Neuron (in vitro differentiated cells): ENCODE measurements at regions not wholly inside any gene's neighbourhood (a gene's known extent, or its start where the extent isn't known, plus 50 kb on each side); places are given as distances from the start of the nearest gene placed in this dataset.
"Not testable (repeated sequence)": the region's sequence is repeated elsewhere in the genome, so short reads cannot be mapped to it uniquely, and the experiment has no call there.

Experiments
- H2AFZ ChIP-seq: one replicate; pipeline ENCODE4 v1.6.1; 2013; ENCODE audit warnings: low read depth, mild to moderate bottlenecking, inconsistent platforms, low read length, moderate library complexity
- H3K27me3 ChIP-seq: one replicate; pipeline ENCODE4 v1.6.1; 2013; ENCODE audit warnings: low read length; ENCODE audit not compliant: insufficient read depth
- H3K36me3 ChIP-seq: one replicate; pipeline ENCODE4 v1.6.1; 2013; ENCODE audit warnings: low read length; ENCODE audit not compliant: insufficient read depth
- H3K4me1 ChIP-seq: one replicate; pipeline ENCODE4 v1.6.1; 2013; ENCODE audit warnings: low read length; ENCODE audit not compliant: insufficient read depth
- H3K4me3 ChIP-seq: 2 replicates; pipeline ENCODE4 v1.5.1; 2013; ENCODE audit warnings: mild to moderate bottlenecking, low read length, moderate library complexity
- H3K9me3 ChIP-seq: one replicate; pipeline ENCODE4 v1.6.1; 2013; ENCODE audit warnings: low read length

GRCh38 chr6:14477559-14477958 is 360.0 kb downstream of the CD83 start:
- Histone ChIP-seq H3K9me3 (no peaks in the 10 kb centered on the region), H3K4me3 (no peak overlapping the region), H3K27me3 (no peaks in the 10 kb centered on the region), H3K4me1 (no peaks in the 10 kb centered on the region), H2AFZ (no peak overlapping the region), H3K36me3 (no peaks in the 10 kb centered on the region)

GRCh38 chr6:14478381-14479225 is 361.0 kb downstream of the CD83 start:
- H3K4me1 ChIP-seq = no peaks in the 10 kb centered on the region
- H3K27me3 ChIP-seq = no peaks in the 10 kb centered on the region
- no peaks in the 10 kb centered on the region for H3K36me3 ChIP-seq
- no peak overlapping the region for H3K4me3 ChIP-seq
- no peaks in the 10 kb centered on the region for H3K9me3 ChIP-seq
- H2AFZ ChIP-seq = no peak overlapping the region

GRCh38 chr6:14481946-14482345 is 364.4 kb downstream of the CD83 start:
- not testable (repeated sequence) for H3K4me1 ChIP-seq, H3K27me3 ChIP-seq, H2AFZ ChIP-seq, H3K9me3 ChIP-seq, H3K4me3 ChIP-seq, H3K36me3 ChIP-seq

- Histone ChIP-seq H3K4me3 (no peak overlapping the region), H3K4me1 (no peaks in the 10 kb centered on the region), H3K9me3 (peaks cover 9% of the 10 kb centered on the region), H3K36me3 (no peaks in the 10 kb centered on the region), H2AFZ (no peak overlapping the region), H3K27me3 (no peaks in the 10 kb centered on the region)
Measured at GRCh38 chr6:14487625-14488024, 370.1 kb downstream of the CD83 start.

GRCh38 chr6:14488180-14488579 is 370.6 kb downstream of the CD83 start:
- Histone ChIP-seq H3K36me3 (no peaks in the 10 kb centered on the region), H3K4me1 (no peaks in the 10 kb centered on the region), H3K9me3 (peaks cover 9% of the 10 kb centered on the region), H2AFZ (no peak overlapping the region), H3K4me3 (no peak overlapping the region), H3K27me3 (no peaks in the 10 kb centered on the region)

- H3K27me3 ChIP-seq = no peaks in the 10 kb centered on the region
- no peaks in the 10 kb centered on the region for H3K36me3 ChIP-seq
- H3K9me3 ChIP-seq = peaks cover 9% of the 10 kb centered on the region
- no peak overlapping the region for H3K4me3 ChIP-seq
- no peak overlapping the region for H2AFZ ChIP-seq
- H3K4me1 ChIP-seq = no peaks in the 10 kb centered on the region
Measured at GRCh38 chr6:14489445-14489844, 371.9 kb downstream of the CD83 start.

GRCh38 chr6:14498748-14499147 is 381.2 kb downstream of the CD83 start:
- Histone ChIP-seq H3K27me3 (no peaks in the 10 kb centered on the region), H3K4me1 (peaks cover 31% of the 10 kb centered on the region), H2AFZ (no peak overlapping the region), H3K36me3 (no peaks in the 10 kb centered on the region), H3K9me3 (no peaks in the 10 kb centered on the region), H3K4me3 (no peak overlapping the region)

- Histone ChIP-seq H3K9me3 (no peaks in the 10 kb centered on the region), H2AFZ (no peak overlapping the region), H3K4me3 (no peak overlapping the region), H3K4me1 (peaks cover 31% of the 10 kb centered on the region), H3K36me3 (no peaks in the 10 kb centered on the region), H3K27me3 (no peaks in the 10 kb centered on the region)
Measured at GRCh38 chr6:14499309-14499708, 381.7 kb downstream of the CD83 start.

GRCh38 chr6:14499841-14500240 is 382.3 kb downstream of the CD83 start:
- Histone ChIP-seq H3K4me3 (no peak overlapping the region), H2AFZ (no peak overlapping the region), H3K9me3 (no peaks in the 10 kb centered on the region), H3K36me3 (no peaks in the 10 kb centered on the region), H3K27me3 (no peaks in the 10 kb centered on the region), H3K4me1 (peaks cover 31% of the 10 kb centered on the region)

- no peaks in the 10 kb centered on the region for H3K36me3 ChIP-seq
- no peak overlapping the region for H3K4me3 ChIP-seq
Measured at GRCh38 chr6:14500809-14501208, 383.2 kb downstream of the CD83 start.

GRCh38 chr6:14501240-14501639 is 383.7 kb downstream of the CD83 start:
- Histone ChIP-seq H2AFZ (no peak overlapping the region), H3K4me3 (no peak overlapping the region), H3K9me3 (no peaks in the 10 kb centered on the region), H3K4me1 (peaks cover 31% of the 10 kb centered on the region), H3K36me3 (no peaks in the 10 kb centered on the region), H3K27me3 (no peaks in the 10 kb centered on the region)

More at GRCh38 chr6:14500809-14501208, 383.2 kb downstream of the CD83 start:
- Histone ChIP-seq H3K4me1 (peaks cover 31% of the 10 kb centered on the region), H2AFZ (no peak overlapping the region), H3K9me3 (no peaks in the 10 kb centered on the region), H3K27me3 (no peaks in the 10 kb centered on the region)

- Histone ChIP-seq H3K4me1 (peaks cover 31% of the 10 kb centered on the region), H3K36me3 (no peaks in the 10 kb centered on the region), H3K27me3 (peaks cover 2% of the 10 kb centered on the region), H2AFZ (no peak overlapping the region), H3K4me3 (no peak overlapping the region), H3K9me3 (no peaks in the 10 kb centered on the region)
Measured at GRCh38 chr6:14501914-14502313, 384.3 kb downstream of the CD83 start.

GRCh38 chr6:14502551-14502950 is 385.0 kb downstream of the CD83 start:
- Histone ChIP-seq H3K4me3 (no peak overlapping the region), H3K9me3 (no peaks in the 10 kb centered on the region), H3K36me3 (no peaks in the 10 kb centered on the region), H3K27me3 (peaks cover 4% of the 10 kb centered on the region), H2AFZ (no peak overlapping the region), H3K4me1 (peaks cover 31% of the 10 kb centered on the region)

GRCh38 chr6:14505401-14505800 is 387.8 kb downstream of the CD83 start:
- H3K27me3 ChIP-seq = peaks cover 4% of the 10 kb centered on the region
- H3K4me3 ChIP-seq = no peak overlapping the region
- H2AFZ ChIP-seq = no peak overlapping the region
- peaks cover 21% of the 10 kb centered on the region for H3K4me1 ChIP-seq
- no peaks in the 10 kb centered on the region for H3K9me3 ChIP-seq
- no peaks in the 10 kb centered on the region for H3K36me3 ChIP-seq
